ENCODE measurements at regions not wholly inside any gene's neighbourhood (a gene's known extent, or its start where the extent isn't known, plus 50 kb on each side); places are given as distances from the start of the nearest gene placed in this dataset.

- WGBS, 2 donors = 71 to 79% methylated on average over 4 of the region's 4 CpGs
- H3K27ac ChIP-seq = no peak overlapping the region
- no peaks in the 10 kb centered on the region for H3K27me3 ChIP-seq
- no peaks in the 10 kb centered on the region for H3K36me3 ChIP-seq
- DNase-seq (ENCODE audit: low spot score in 2 of 2) = no peak
- no peaks in the 10 kb centered on the region for H3K4me1 ChIP-seq
- TF ChIP-seq POLR2A (IDR thresholded peaks at IDR 0.05) = no peak
- TF ChIP-seq EP300 (IDR thresholded peaks at IDR 0.05) = no peak
- no peak overlapping the region for H3K4me3 ChIP-seq
- no peaks in the 10 kb centered on the region for H3K9me3 ChIP-seq
Observed at GRCh38 chr18:51637881-51638280, 440.4 kb upstream of the MEX3C start.

- Histone ChIP-seq H3K27ac (no peak overlapping the region), H3K4me1 (no peaks in the 10 kb centered on the region)
Observed at GRCh38 chr18:51639541-51639940, 442.1 kb upstream of the MEX3C start.

GRCh38 chr18:51643483-51643882 lies 446.0 kb upstream of the MEX3C start:
- 90 to 93% methylated on average over 2 of the region's 2 CpGs for WGBS, 2 donors
- H3K9me3 ChIP-seq = no peaks in the 10 kb centered on the region
- H3K27ac ChIP-seq = no peak overlapping the region
- TF ChIP-seq EP300 (IDR thresholded peaks at IDR 0.05) (no peak), POLR2A (IDR thresholded peaks at IDR 0.05) (no peak), CTCF (IDR thresholded peaks at IDR 0.05) (no peak)
- H3K4me3 ChIP-seq = no peak overlapping the region
- H3K36me3 ChIP-seq = no peaks in the 10 kb centered on the region
- no peaks in the 10 kb centered on the region for H3K4me1 ChIP-seq
- DNase-seq (ENCODE audit: low spot score in 2 of 2) = no peak
- no peaks in the 10 kb centered on the region for H3K27me3 ChIP-seq

More at GRCh38 chr18:51639541-51639940, 442.1 kb upstream of the MEX3C start:
- Histone ChIP-seq H3K9me3 (no peaks in the 10 kb centered on the region), H3K27me3 (no peaks in the 10 kb centered on the region), H3K4me3 (no peak overlapping the region), H3K36me3 (no peaks in the 10 kb centered on the region)
- DNase-seq (ENCODE audit: low spot score in 2 of 2) = no peak
- TF ChIP-seq POLR2A (IDR thresholded peaks at IDR 0.05) (no peak), EP300 (IDR thresholded peaks at IDR 0.05) (no peak), CTCF (IDR thresholded peaks at IDR 0.05) (no peak)

- TF ChIP-seq EP300 (IDR thresholded peaks at IDR 0.05) = no peak
- TF ChIP-seq POLR2A (IDR thresholded peaks at IDR 0.05) = no peak
- TF ChIP-seq CTCF (IDR thresholded peaks at IDR 0.05) = no peak
- DNase-seq (ENCODE audit: low spot score in 2 of 2) = no peak
- Histone ChIP-seq H3K4me3 (no peak overlapping the region), H3K4me1 (no peaks in the 10 kb centered on the region), H3K9me3 (no peaks in the 10 kb centered on the region), H3K36me3 (no peaks in the 10 kb centered on the region), H3K27ac (no peak overlapping the region), H3K27me3 (no peaks in the 10 kb centered on the region)
Observed at GRCh38 chr18:51645607-51646006, 448.1 kb upstream of the MEX3C start.

GRCh38 chr18:51647346-51647745 lies 449.9 kb upstream of the MEX3C start:
- no peak overlapping the region for H3K4me3 ChIP-seq
- 87 to 100% methylated on average over 1 of the region's 1 CpG for WGBS, 2 donors
- no peaks in the 10 kb centered on the region for H3K9me3 ChIP-seq
- no peaks in the 10 kb centered on the region for H3K27me3 ChIP-seq
- no peak for DNase-seq (ENCODE audit: low spot score in 2 of 2)
- no peaks in the 10 kb centered on the region for H3K4me1 ChIP-seq
- TF ChIP-seq EP300 (IDR thresholded peaks at IDR 0.05) = no peak
- no peak for TF ChIP-seq POLR2A (IDR thresholded peaks at IDR 0.05)
- no peak for TF ChIP-seq CTCF (IDR thresholded peaks at IDR 0.05)
- no peaks in the 10 kb centered on the region for H3K36me3 ChIP-seq
- H3K27ac ChIP-seq = no peak overlapping the region

- Histone ChIP-seq H3K27me3 (no peaks in the 10 kb centered on the region), H3K36me3 (no peaks in the 10 kb centered on the region), H3K4me1 (no peaks in the 10 kb centered on the region), H3K4me3 (no peak overlapping the region), H3K9me3 (no peaks in the 10 kb centered on the region), H3K27ac (no peak overlapping the region)
- no peak for TF ChIP-seq EP300 (IDR thresholded peaks at IDR 0.05)
- TF ChIP-seq CTCF (IDR thresholded peaks at IDR 0.05) = no peak
- TF ChIP-seq POLR2A (IDR thresholded peaks at IDR 0.05) = no peak
- DNase-seq (ENCODE audit: low spot score in 2 of 2) = no peak
- WGBS, 2 donors = 78 to 81% methylated on average over 2 of the region's 2 CpGs
Observed at GRCh38 chr18:51647942-51648341, 450.5 kb upstream of the MEX3C start.
